WERI-Rb-1 (cell line): ENCODE measurements at regions not wholly inside any gene's neighbourhood (a gene's known extent, or its start where the extent isn't known, plus 50 kb on each side); places are given as distances from the start of the nearest gene placed in this dataset.
"Not testable (repeated sequence)": the region's sequence is repeated elsewhere in the genome, so short reads cannot be mapped to it uniquely, and the experiment has no call there.

ENCODE experiments used
- DNase-seq: peaks from one replicate; pipeline ENCODE4 v3.0.0-alpha.2; 2020
- H3K27ac ChIP-seq: fragments of 250-450 bp; sonication (Bioruptor Pico); 2 replicates; pipeline ENCODE4 v1.5.1; 2020; ENCODE audit warnings: mild to moderate bottlenecking, moderate library complexity
- H3K27me3 ChIP-seq: fragments of 250-450 bp; sonication (Bioruptor Pico); 2 replicates; pipeline ENCODE4 v1.5.1; 2021; ENCODE audit warnings: mild to moderate bottlenecking, low read depth, moderate library complexity; ENCODE audit not compliant: insufficient read depth, severe bottlenecking
- H3K36me3 ChIP-seq: fragments of 250-450 bp; sonication (Bioruptor Pico); 2 replicates; pipeline ENCODE4 v1.5.1; 2020; ENCODE audit warnings: mild to moderate bottlenecking, moderate library complexity
- H3K4me3 ChIP-seq: 2 replicates; pipeline ENCODE4 v1.5.1; 2011; ENCODE audit warnings: low read depth, mild to moderate bottlenecking, control low read depth, low read length
- H3K9me3 ChIP-seq: fragments of 250-450 bp; sonication (Bioruptor Pico); 2 replicates; pipeline ENCODE4 v1.5.1; 2021; ENCODE audit warnings: mild to moderate bottlenecking, moderate library complexity; ENCODE audit not compliant: severe bottlenecking
- TF ChIP-seq, protein P1 (sequence below): IDR thresholded peaks from 2 replicates; pipeline ENCODE4 v1.5.1; 2011; ENCODE audit warnings: low read depth, mild to moderate bottlenecking, control low read depth, inconsistent platforms, low read length

DNA sequence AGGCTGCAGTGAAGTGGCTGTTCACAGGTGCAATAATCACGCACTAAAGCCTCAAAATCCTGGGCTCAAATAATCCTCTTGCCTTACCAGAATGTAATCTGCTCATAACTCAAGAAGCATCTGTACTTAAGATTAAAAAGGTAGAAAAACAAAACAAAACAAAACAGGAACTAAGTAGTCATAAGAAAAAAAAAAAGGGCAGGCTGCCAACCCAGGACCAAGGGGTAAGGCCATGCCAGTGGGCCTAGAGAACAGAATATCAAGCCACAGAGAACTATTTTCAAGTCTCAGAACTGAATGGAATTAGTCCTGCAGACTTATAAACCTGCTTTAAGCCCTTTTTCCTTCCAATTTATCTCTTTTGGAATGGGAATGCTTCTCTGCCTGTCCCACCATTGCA is 64.8 kb upstream of the TBC1D3K start:
- peak; percentile 23 for DNase-seq
- TF ChIP-seq, protein P1, sequence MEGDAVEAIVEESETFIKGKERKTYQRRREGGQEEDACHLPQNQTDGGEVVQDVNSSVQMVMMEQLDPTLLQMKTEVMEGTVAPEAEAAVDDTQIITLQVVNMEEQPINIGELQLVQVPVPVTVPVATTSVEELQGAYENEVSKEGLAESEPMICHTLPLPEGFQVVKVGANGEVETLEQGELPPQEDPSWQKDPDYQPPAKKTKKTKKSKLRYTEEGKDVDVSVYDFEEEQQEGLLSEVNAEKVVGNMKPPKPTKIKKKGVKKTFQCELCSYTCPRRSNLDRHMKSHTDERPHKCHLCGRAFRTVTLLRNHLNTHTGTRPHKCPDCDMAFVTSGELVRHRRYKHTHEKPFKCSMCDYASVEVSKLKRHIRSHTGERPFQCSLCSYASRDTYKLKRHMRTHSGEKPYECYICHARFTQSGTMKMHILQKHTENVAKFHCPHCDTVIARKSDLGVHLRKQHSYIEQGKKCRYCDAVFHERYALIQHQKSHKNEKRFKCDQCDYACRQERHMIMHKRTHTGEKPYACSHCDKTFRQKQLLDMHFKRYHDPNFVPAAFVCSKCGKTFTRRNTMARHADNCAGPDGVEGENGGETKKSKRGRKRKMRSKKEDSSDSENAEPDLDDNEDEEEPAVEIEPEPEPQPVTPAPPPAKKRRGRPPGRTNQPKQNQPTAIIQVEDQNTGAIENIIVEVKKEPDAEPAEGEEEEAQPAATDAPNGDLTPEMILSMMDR = no peak
- Histone ChIP-seq H3K4me3 (no peak overlapping the region), H3K27me3 (no peaks in the 10 kb centered on the region), H3K27ac (peak overlapping the region; percentile 74), H3K36me3 (no peaks in the 10 kb centered on the region), H3K9me3 (peaks cover 12% of the 10 kb centered on the region)

GRCh38 chr17:37858391-37858790 is 65.8 kb upstream of the TBC1D3K start:
- not testable (repeated sequence) for H3K4me3 ChIP-seq, H3K36me3 ChIP-seq, DNase-seq, H3K27me3 ChIP-seq
- Histone ChIP-seq H3K27ac (peak overlapping the region; percentile 74; the same call in 1 of the 2 replicates), H3K9me3 (peaks cover 12% of the 10 kb centered on the region)

DNA sequence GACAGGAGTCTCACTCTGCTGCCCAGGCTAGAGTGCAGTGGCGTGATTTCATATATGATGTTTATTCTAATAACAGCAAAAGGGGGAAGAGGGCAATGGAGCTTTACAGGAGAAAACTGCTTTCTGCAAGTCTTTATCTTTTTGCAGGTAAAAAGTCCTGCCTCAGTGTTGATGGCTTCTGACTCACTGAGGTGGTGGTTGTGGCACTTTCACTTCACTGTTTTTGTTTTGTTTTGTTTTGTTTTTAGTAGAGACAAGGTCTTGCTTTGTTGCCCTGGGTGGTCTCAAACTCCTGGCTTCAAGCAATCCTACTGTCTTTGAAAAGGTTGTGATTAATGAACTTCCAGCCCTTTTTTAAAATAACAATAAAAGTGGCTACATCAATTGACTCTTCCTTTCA is 68.0 kb upstream of the TBC1D3K start:
- Histone ChIP-seq H3K27ac (no peak overlapping the region), H3K36me3 (no peaks in the 10 kb centered on the region), H3K27me3 (no peaks in the 10 kb centered on the region), H3K9me3 (peaks cover 12% of the 10 kb centered on the region), H3K4me3 (no peak overlapping the region)
- TF ChIP-seq, protein P1 = no peak
- no peak for DNase-seq

- no peak for DNase-seq
Measured at GRCh38 chr17:37849617-37849972, 74.6 kb upstream of the TBC1D3K start.

DNA sequence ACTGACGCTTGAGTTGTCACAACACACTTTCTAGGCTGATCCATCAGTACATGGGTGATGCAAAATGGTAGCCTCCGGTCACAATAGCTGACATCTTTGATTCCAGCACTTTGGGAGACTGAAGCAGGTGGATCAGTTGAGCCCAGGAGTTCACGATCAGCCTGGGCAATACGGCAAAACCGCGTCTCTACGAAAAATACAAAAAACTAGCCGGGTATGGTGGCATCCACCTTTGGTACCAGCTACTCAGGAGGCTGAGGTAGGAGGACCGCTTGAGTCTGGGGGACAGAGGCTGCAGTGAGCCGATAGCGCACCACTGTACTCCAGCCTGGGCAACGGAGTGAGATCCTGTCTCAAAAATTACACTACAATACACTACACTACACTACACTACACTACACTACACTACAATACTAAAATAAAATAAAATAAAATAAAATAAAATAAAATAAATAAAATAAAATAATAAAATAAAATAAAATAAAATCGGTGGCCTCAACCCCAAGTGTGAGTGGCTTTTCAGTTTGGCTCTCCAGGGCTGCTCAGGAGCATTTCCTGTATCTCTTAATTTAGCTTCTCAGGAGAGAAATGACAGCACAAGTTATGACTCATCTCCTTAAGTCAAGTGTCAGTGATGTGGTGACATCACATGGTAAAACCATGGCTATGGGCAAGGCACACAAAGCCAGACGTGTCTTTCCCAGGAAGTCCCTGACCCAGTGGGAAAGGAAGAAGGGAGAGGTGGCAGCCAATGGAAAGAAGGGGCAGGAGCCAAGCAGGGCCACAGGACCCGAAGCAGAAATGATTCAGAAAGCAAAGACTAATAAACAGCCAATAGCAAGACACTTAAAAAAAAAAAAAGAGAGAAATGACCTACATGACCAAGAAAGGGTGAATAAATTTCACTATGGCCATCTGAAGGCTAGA is 75.3 kb upstream of the TBC1D3K start:
- no peak for DNase-seq
- H3K36me3 ChIP-seq = no peaks in the 10 kb centered on the region
- TF ChIP-seq, protein P1 = no peak
- no peaks in the 10 kb centered on the region for H3K27me3 ChIP-seq
- no peaks in the 10 kb centered on the region for H3K9me3 ChIP-seq
- no peak overlapping the region for H3K27ac ChIP-seq
- no peak overlapping the region for H3K4me3 ChIP-seq

More at GRCh38 chr17:37849617-37849972, 74.6 kb upstream of the TBC1D3K start:
- TF ChIP-seq, protein P1 = no peak
- H3K36me3 ChIP-seq = no peaks in the 10 kb centered on the region
- H3K4me3 ChIP-seq = no peak overlapping the region
- H3K27ac ChIP-seq = no peak overlapping the region
- no peaks in the 10 kb centered on the region for H3K9me3 ChIP-seq
- no peaks in the 10 kb centered on the region for H3K27me3 ChIP-seq

DNA sequence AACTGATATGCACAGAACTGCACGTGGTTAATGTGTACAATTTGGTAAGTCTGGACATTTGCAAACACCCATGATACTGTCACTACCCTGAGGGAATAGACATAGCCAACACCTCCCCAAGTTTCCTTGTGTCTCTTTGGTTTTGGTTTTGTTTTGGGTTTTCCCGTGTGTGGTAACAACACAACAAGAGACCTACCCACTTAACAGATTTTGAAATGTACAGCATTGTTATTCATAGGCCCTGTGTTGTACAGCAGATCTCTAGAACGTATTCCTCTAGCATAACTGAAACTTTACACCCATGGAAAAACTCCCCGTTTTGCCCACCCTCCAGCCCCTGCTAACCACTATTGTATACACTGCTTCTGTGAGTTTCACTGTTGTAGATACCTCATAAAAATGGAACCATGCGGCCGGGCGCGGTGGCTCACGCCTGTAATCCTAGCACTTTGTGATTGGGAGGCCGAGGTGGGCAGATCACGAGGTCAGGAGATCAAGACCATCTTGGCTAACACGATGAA is 76.3 kb upstream of the TBC1D3K start:
- Histone ChIP-seq H3K27ac (no peak overlapping the region), H3K4me3 (no peak overlapping the region), H3K9me3 (no peaks in the 10 kb centered on the region), H3K27me3 (no peaks in the 10 kb centered on the region), H3K36me3 (no peaks in the 10 kb centered on the region)
- TF ChIP-seq, protein P1 = no peak
- DNase-seq = no peak
